MG63 (cell line): ENCODE measurements at regions not wholly inside any gene's neighbourhood (a gene's known extent, or its start where the extent isn't known, plus 50 kb on each side); places are given as distances from the start of the nearest gene placed in this dataset.
"Not testable (repeated sequence)": the region's sequence is repeated elsewhere in the genome, so short reads cannot be mapped to it uniquely, and the experiment has no call there.

Experiments
- DNase-seq: peaks from one replicate; pipeline ENCODE4 v3.0.0-alpha.2; 2020
- H3K27me3 ChIP-seq: fragments of 250-450 bp; sonication (Bioruptor Pico); 2 replicates; pipeline ENCODE4 v1.5.1; 2020; ENCODE audit warnings: mild to moderate bottlenecking, moderate library complexity
- H3K36me3 ChIP-seq: fragments of 250-450 bp; sonication (Bioruptor Pico); 2 replicates; pipeline ENCODE4 v1.5.1; 2020; ENCODE audit warnings: mild to moderate bottlenecking, moderate library complexity
- H3K4me3 ChIP-seq: fragments of 250-450 bp; sonication (Bioruptor Pico); 2 replicates; pipeline ENCODE4 v1.5.1; 2020; ENCODE audit warnings: mild to moderate bottlenecking, moderate library complexity
- H3K9me3 ChIP-seq: fragments of 250-450 bp; sonication (Bioruptor Pico); 2 replicates; pipeline ENCODE4 v1.5.1; 2020; ENCODE audit warnings: mild to moderate bottlenecking, moderate library complexity

DNA sequence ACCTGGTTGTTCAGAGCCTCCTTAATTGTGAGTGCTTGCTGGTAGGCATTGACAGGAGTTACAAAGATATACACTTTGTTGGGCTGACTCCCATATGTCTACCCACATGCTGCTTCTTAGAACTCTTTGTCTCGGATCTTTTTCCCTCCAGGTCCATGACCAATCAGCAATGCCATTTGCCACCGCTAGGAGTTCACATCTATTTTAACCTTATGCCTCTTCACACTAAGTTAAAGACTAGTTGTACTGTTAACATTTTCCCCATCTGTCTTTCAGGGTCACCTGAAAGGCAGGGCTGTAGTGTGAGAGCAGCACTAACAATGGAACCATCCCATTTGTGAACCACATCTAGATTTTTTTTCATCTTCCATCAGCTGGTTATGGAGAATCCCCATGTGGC lies 226.7 kb upstream of the NPY start:
- no peak for DNase-seq
- Histone ChIP-seq H3K27me3 (peaks cover 8% of the 10 kb centered on the region; the same call in 1 of the 2 replicates), H3K36me3 (no peaks in the 10 kb centered on the region), H3K9me3 (no peaks in the 10 kb centered on the region), H3K4me3 (no peak overlapping the region)

DNA sequence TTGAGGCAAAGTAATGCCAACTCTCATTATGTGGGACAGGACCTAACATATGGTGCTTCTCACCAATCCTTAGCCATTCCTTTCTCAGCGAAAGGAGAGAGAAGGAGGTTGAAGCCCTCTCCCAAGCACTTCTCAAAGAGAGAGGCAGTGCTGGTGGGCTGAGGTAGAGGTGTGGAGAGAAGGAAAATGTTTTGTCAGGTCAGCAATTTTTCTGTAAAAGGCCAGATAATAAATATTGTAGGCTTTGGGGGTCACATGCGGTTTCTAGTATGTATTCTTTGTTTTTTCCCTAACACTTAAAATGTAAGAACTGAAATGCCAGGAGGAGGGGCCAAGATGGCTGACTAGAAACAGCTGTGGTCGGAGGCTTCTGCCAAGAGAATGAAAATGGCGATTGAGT lies 225.0 kb upstream of the NPY start:
- Histone ChIP-seq H3K9me3 (no peaks in the 10 kb centered on the region), H3K4me3 (no peak overlapping the region), H3K27me3 (peaks cover 6% of the 10 kb centered on the region; the same call in 1 of the 2 replicates), H3K36me3 (no peaks in the 10 kb centered on the region)
- no peak for DNase-seq

DNA sequence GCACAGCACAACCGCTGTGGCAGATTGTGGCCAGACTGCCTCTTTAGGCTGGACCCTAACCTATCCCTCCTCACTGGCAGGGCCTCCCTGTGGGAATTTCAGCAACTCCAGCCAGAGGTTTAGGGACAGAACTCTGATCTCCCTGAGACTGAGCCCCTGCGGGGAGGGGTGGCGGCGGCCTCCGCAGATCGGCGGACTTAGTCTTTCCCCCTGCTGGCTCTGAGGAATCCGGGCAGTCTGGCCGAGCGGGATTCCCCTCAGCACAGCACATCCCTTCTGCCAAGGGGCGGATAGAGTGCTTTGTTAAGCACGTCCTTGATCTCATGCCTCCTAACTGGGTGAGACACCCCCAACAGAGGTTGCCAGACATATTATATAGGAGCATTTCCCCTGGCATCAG lies 224.2 kb upstream of the NPY start:
- Histone ChIP-seq H3K27me3 (peaks cover 2% of the 10 kb centered on the region; the same call in 1 of the 2 replicates), H3K9me3 (no peaks in the 10 kb centered on the region), H3K36me3 (no peaks in the 10 kb centered on the region), H3K4me3 (no peak overlapping the region)
- no peak for DNase-seq

DNA sequence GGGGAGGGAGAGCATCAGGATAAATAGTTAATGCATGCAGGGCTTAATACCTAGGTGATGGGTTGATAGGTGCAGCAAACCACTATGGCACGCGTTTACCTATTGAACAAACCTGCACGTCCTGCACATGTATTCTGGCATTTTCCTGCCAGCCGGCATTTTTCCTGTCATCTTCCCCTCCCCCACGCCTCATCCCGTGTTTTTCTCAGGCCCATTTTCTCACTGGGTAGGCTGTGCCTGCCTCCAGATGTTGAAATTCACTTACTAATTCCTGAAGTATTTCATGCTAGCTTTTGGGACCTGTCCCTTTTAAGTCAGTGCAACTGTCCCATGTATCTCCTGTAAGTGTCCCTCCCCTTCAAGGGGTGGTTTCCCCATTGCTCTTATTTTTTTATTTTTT lies 220.3 kb upstream of the NPY start:
- no peaks in the 10 kb centered on the region for H3K36me3 ChIP-seq
- H3K9me3 ChIP-seq: no peaks in the 10 kb centered on the region
- no peaks in the 10 kb centered on the region for H3K27me3 ChIP-seq
- no peak for DNase-seq
- no peak overlapping the region for H3K4me3 ChIP-seq

DNA sequence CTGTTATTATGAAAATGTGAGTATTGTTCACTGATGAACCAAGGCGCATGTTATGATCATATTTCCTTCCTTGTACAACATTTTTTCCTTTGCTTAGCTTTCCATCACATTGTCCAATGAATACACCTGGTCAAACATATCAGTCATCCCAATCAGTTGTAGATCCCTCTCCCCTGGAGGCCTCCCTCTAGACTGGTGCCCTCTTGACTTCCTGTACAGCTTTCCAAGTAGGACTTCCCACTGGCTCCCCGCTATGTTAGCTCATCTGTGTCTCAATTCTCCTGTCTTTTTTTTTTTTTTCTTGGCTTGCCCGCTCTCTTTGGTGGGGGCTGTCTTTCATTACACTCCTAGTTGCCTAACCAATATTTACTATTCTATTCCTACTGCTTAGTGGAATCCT lies 214.2 kb upstream of the NPY start:
- Histone ChIP-seq H3K4me3 (no peak overlapping the region), H3K27me3 (no peaks in the 10 kb centered on the region), H3K36me3 (no peaks in the 10 kb centered on the region), H3K9me3 (no peaks in the 10 kb centered on the region)
- DNase-seq: no peak

DNA sequence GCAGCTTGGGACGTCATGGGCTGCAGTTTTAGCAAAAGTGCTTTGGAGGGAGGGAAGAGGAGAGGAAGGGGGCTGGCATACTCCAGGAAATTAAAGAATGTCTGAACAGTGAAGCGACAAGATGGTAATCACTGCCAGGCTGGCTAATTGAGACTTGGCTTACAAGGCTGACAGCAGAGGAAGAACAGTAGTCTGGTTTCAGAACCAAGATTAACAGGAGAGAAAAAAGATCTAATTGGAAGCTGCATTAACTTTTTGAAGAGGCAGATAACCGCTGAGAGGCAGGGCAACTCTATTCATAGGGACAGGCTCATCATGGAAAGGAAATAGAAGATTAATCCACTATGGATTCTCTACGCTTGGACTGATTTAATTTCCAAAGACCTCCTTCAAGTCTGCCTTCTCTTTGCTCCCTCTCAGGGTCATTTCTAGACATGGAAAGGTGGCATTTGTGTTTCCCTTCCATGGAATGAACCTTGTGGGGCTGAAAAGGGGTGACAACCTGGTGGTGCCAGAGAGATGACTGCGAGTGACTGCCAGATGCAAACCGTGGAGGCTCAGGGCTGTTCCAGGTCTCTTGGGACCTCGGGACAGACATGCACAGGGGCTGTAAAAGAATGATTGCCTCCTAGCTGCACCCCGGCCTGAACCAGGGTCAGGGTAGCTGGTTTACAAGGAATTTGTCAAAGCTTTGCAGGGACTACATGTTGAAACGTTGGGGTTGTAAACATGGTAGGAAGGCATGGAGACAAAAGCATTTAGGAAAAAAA lies 210.2 kb upstream of the NPY start:
- no peaks in the 10 kb centered on the region for H3K36me3 ChIP-seq
- no peak for DNase-seq
- no peaks in the 10 kb centered on the region for H3K9me3 ChIP-seq
- H3K27me3 ChIP-seq: no peaks in the 10 kb centered on the region
- no peak overlapping the region for H3K4me3 ChIP-seq

DNA sequence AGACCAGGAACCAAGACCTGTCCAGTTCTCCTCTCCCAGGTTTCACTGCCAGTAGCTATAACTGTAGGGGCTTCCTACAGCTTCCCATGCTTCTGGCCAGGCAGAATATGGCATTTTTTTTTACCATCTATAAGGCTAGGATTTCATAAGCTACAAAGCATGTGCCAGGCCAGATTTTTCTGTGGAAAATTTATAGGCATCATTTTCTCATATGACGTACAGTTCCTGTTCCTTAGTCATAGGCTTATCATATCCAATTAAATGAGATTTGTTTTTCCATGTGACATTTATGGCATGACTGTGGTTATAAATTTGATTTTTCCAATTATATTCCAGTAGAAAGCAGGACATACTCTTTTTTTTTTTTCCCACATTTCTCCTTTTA lies 208.6 kb upstream of the NPY start:
- no peaks in the 10 kb centered on the region for H3K36me3 ChIP-seq
- DNase-seq: no peak
- no peaks in the 10 kb centered on the region for H3K9me3 ChIP-seq
- no peaks in the 10 kb centered on the region for H3K27me3 ChIP-seq
- no peak overlapping the region for H3K4me3 ChIP-seq

DNA sequence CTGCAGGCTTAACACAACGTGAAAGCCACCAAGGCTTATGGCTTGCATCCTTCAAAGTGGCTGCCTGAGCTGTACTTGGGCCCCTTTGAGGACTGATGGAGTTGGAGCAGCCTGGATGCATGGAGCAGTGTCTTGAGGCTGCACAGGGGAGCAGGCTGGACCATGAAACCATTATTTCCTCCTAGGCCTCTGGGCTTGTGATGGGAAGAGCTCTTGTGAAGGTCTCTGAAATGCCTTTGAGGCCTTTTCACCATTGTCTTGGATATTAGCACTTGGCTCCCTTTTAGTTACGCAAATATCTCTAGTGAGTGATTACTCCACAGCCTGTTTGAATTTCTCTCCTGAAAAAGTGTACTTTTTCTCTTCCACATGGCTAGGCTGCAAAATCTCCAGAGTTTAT lies 201.2 kb upstream of the NPY start:
- no peak overlapping the region for H3K4me3 ChIP-seq
- H3K9me3 ChIP-seq: peaks cover 4% of the 10 kb centered on the region; the same call in 1 of the 2 replicates
- H3K36me3 ChIP-seq: no peaks in the 10 kb centered on the region
- DNase-seq: no peak
- H3K27me3 ChIP-seq: no peaks in the 10 kb centered on the region

DNA sequence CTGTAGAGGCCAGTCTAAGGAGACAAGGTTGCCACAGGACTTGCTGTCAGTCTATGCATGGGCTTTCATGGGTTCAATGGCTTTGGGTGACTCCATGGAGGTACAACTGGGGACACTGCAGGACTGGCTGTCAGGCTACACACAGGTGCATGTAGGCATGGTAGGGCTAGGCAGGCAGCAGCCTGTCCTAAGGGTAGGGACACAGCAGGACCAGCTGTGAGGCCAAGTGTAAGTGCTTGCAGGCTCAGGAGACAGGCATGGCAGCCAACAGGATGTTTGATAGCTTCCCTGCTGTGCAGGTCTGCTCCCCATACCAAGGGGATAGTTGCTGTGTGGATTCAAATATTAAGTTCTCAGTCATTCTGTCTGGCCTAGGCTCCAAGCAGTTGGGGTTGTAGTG lies 181.0 kb upstream of the NPY start:
- H3K9me3 ChIP-seq: no peaks in the 10 kb centered on the region
- no peak overlapping the region for H3K4me3 ChIP-seq
- no peak for DNase-seq
- H3K27me3 ChIP-seq: no peaks in the 10 kb centered on the region; the same call in 1 of the 2 replicates
- H3K36me3 ChIP-seq: no peaks in the 10 kb centered on the region

DNA sequence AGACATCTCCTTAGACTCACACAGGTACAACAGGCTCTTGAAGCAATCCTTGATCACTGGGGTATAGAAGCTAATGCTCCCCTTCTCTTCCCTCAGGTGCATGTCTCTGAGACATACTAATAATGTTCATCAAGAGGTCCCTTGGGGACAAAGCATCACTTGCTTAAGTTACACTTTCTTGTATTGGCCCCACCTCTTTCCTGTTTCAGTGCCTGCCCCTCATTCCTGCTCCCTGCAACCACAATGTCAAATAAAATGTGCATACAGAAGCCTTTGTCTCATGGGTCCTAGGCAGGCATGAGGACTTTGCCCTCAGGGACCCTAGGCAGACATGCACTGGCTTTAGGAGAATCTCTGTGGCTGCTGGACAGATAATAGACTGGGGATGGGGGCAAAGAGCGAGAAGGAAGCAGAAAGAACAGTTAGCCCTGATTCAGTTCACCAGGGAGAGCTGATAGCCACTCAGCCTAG lies 175.0 kb upstream of the NPY start:
- H3K27me3 ChIP-seq: no peaks in the 10 kb centered on the region; the same call in 1 of the 2 replicates
- no peaks in the 10 kb centered on the region for H3K36me3 ChIP-seq
- H3K9me3 ChIP-seq: no peaks in the 10 kb centered on the region
- H3K4me3 ChIP-seq: no peak overlapping the region
- no peak for DNase-seq

DNA sequence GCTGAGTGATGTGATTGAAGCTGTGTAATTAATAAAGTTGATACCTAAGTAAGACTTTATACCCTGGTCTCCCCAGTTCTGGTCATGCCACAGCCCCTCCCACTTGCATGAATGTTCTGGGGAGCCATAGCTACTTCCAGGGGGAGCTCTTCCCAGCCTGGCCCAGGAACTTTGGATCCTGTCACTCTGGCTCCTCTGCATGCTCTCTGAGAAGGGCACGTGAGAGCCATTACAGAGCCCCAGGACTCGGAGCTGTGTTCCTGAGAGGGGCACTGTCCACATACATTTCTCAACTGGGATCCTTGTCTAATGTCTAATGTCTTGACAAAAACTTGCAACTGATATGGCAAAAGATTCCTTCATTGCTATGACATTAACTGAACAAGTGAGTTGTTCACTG lies 173.9 kb upstream of the NPY start:
- Histone ChIP-seq H3K36me3 (no peaks in the 10 kb centered on the region), H3K27me3 (no peaks in the 10 kb centered on the region), H3K4me3 (no peak overlapping the region), H3K9me3 (no peaks in the 10 kb centered on the region)
- no peak for DNase-seq

DNA sequence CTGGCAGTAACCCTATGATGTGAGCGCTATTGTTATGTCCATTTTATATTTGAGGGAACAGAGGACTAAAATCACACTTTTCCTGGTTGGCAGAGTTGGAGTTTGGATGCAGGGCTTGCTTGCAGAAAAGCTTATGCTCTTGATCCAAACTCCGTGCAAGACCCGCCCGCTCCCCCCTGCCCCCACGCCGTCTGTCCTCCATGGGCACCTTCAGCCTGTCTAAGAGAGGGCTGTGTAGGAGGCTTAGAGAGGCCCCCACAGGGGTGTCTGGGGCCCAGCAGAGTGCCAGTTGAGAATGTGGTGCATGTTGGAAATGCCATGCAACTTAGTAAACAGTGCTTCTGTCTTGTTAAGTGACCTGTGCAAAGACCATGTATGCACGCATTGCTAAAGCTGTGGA lies 170.5 kb upstream of the NPY start:
- no peak overlapping the region for H3K4me3 ChIP-seq
- no peaks in the 10 kb centered on the region for H3K9me3 ChIP-seq
- H3K27me3 ChIP-seq: no peaks in the 10 kb centered on the region; the same call in 1 of the 2 replicates
- H3K36me3 ChIP-seq: no peaks in the 10 kb centered on the region
- no peak for DNase-seq

DNA sequence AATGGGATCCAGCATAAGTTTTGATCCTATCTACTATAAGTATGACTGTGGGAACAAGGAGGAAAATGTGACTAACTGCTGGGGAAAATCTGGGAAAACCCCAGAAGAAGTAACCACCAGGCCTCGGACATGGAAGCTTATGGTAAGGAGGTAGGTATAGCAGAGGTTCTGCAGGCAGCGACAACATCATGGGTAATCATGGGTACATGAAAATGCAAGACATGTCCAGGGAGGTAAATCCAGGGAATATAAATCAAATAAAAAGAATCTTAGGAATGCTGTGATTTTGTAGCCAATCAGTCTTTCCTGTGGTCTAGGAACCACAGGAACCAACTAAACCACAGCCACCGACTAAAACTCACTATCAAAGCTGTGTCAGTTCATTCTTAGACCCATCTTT lies 168.3 kb upstream of the NPY start:
- Histone ChIP-seq H3K4me3 (no peak overlapping the region), H3K27me3 (no peaks in the 10 kb centered on the region; the same call in 1 of the 2 replicates), H3K9me3 (no peaks in the 10 kb centered on the region), H3K36me3 (no peaks in the 10 kb centered on the region)
- DNase-seq: no peak

DNA sequence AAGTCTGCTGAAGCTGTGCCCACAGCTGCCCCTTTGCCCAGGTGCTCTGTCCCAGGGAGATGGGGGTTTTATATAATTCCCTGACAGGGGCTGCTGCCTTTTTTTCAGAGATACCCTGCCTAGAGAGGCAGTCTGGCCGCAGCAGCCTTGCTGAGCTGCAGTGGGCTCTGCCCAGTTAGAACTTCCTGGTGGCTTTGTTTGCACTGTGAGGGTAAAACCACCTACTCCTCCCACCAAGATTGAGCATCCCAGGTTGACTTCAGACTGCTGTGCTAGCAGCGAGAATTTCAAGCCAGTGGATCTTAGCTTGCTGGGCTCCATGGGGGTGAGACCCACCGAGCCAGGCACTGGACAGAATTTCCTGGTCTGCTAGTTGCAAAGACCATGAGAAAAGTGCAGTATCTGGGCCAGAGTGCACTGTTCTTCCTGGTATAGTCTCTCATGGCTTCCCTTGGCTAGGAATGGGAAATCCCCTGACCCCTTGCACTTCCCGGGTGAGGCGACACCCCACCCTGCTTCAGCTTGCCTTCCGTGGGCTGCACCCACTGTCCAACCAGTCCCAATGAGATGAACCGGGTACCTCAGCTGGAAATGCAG lies 166.0 kb upstream of the NPY start:
- H3K36me3 ChIP-seq, DNase-seq, H3K9me3 ChIP-seq, H3K27me3 ChIP-seq, H3K4me3 ChIP-seq: not testable (repeated sequence)

DNA sequence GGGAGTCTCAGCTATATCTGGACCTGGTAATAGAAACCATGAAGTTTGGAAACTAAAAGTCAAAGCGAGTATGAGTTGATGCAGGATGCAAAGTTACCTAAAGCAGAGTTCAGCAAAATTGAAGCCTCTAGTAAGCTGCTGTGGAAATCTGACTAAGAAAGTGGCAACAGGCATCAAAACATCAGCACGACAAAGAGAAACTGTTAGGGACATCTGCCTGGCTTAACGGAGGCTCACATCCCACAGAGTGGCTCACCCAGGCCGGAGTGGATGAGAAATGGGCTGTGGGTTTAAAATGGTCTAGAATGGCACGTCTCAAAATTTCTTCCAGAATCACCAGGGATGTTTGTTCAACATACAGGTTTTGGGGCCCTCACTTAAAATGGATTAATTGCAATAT lies 164.1 kb upstream of the NPY start:
- DNase-seq: no peak
- no peak overlapping the region for H3K4me3 ChIP-seq
- no peaks in the 10 kb centered on the region for H3K9me3 ChIP-seq
- H3K36me3 ChIP-seq: no peaks in the 10 kb centered on the region
- no peaks in the 10 kb centered on the region; the same call in 1 of the 2 replicates for H3K27me3 ChIP-seq

DNA sequence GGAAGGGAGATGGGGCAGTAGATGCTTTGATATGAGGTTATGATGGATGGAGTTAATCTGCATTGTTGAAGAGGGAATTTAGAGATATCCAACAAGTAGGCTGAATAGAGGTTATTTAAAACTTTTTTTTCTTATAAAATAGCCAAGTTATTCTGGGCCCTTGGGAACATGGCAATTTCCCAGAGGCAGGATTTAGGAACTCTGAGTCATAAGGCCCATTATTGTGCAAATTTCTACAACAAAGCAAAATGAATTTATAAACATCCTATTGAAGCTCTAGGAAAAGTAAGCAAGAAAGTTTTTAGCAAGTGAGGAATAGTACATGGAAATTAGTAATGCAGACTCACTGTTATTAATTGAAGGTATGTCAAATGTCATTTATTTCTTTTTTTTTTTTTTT lies 160.9 kb upstream of the NPY start:
- Histone ChIP-seq H3K27me3 (no peaks in the 10 kb centered on the region), H3K36me3 (no peaks in the 10 kb centered on the region), H3K9me3 (no peaks in the 10 kb centered on the region), H3K4me3 (no peak overlapping the region)
- DNase-seq: peak; percentile 16

DNA sequence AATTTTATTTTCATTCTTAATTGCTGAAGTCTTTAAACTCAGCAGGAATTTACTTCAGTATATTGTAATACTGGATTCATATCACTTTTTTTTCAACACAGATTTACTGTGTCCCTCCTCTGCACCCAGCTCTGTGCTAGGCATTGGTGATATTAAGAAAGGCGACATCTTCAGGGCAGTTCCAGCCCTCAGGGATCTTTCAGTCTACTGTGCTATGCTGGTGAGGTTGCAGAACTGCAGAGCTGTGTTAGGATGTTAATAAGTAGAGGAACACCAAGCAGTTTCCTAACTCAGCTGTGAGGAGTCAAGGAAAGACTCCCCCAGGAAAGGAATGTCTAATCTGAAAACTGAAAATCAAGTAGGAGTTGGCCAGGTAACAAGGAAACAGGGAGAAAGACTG lies 158.2 kb upstream of the NPY start:
- no peak for DNase-seq
- H3K9me3 ChIP-seq: no peaks in the 10 kb centered on the region
- H3K27me3 ChIP-seq: no peaks in the 10 kb centered on the region
- H3K36me3 ChIP-seq: no peaks in the 10 kb centered on the region
- no peak overlapping the region for H3K4me3 ChIP-seq

DNA sequence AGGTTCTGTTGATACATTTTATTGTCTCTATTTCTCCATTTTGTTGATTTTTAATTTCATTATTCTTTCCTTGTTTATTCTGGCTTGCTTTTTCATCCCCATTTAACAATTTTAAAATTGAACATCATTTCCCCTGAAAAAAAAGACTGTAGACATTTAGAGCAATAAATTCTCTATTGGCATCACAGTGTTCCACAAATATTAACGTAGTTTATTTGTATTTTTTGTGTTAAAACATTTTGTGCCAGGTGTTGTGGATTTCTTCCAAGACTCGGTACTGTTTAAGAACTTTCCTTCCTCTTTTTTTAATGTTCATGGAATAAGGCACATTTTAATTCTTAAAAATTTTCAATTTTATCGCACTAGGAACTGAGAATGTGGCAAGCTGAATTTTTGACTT lies 156.1 kb upstream of the NPY start:
- no peak for DNase-seq

More for the DNA sequence above, 156.1 kb upstream of the NPY start:
- Histone ChIP-seq H3K36me3 (no peaks in the 10 kb centered on the region), H3K4me3 (no peak overlapping the region), H3K27me3 (no peaks in the 10 kb centered on the region), H3K9me3 (no peaks in the 10 kb centered on the region)
